GM18511 (cell line): ENCODE measurements at regions not wholly inside any gene's neighbourhood (a gene's known extent, or its start where the extent isn't known, plus 50 kb on each side); places are given as distances from the start of the nearest gene placed in this dataset.

Experiments
- ATAC-seq: cut with Tn5 transposase; IDR thresholded peaks from one replicate; pipeline ENCODE4 v1.9.1; 2021; ENCODE audit warnings: mild to moderate bottlenecking, moderate library complexity; ENCODE audit not compliant: unreplicated experiment

DNA sequence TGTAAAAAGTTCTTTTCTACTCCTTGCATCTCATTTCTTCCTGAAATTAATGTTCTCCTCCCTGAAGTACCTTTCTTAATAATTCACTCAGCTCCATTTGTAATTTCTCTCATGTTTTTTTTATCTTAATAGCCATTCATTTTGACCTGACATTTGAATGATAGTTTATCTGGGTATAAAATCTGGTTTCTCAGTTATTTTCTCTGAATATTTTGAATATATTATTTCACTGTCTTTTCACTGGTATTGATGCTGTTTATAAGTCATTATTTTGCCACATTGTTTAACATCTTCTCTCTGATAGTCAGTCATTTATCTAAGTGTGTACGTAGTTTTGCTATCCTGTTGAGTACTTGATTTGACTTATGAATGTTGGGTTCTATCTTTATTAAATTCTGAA is 68.8 kb upstream of the ARHGAP18 start:
- ATAC-seq = no peak

DNA sequence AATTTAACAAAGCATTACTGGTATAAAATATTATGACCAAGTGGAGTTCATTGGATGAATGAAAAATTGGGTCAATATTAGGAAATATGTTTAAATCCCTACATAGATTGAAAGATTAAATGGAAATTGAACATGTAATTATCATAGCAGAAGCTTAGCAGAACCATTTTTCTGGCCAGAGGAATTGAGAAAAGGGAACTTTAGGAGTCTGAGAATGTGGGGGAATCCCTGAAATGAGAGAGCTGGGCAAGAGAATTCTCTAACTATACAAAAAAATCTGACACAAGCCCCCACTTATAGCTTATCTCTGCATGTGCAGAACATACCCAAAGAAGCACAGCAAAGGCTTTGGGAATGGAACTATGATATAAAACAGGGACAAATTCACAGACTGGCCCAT is 67.4 kb upstream of the ARHGAP18 start:
- no peak for ATAC-seq

DNA sequence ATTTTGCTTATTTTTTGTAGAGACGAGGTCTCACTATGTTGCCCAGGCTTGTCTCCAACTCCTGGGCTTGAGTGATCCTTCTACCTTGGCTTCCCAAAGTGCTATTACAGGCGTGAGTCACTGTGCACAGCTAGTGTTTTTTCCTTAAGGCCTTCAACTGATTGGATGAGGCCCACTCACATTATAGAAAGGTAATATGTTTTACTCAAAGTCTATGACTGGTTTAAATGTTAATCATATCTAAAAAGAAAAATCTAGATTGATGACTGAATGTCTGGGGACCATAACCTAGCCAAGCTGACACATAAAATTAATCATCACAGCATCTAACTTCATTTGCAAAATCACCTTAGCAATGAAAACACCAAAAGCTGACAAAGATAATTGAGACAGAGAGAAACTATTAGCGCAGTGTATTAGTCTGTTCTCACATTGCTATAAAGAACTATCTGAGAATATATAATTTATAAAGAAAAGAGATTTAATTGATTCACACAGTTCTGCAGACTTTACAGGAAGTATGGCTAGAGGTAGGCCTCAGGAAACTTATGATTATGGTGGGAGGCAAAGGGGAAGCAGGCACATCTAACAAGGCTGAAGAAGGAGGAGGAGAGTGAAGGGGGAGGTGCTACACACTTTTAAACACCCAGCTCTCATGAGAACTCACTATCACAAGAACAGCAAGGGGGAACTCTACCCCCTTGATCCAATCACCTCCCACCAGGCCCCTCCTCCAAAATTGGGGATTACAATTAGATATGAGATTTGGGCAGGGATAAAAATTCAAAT is 66.8 kb upstream of the ARHGAP18 start:
- ATAC-seq = no peak

DNA sequence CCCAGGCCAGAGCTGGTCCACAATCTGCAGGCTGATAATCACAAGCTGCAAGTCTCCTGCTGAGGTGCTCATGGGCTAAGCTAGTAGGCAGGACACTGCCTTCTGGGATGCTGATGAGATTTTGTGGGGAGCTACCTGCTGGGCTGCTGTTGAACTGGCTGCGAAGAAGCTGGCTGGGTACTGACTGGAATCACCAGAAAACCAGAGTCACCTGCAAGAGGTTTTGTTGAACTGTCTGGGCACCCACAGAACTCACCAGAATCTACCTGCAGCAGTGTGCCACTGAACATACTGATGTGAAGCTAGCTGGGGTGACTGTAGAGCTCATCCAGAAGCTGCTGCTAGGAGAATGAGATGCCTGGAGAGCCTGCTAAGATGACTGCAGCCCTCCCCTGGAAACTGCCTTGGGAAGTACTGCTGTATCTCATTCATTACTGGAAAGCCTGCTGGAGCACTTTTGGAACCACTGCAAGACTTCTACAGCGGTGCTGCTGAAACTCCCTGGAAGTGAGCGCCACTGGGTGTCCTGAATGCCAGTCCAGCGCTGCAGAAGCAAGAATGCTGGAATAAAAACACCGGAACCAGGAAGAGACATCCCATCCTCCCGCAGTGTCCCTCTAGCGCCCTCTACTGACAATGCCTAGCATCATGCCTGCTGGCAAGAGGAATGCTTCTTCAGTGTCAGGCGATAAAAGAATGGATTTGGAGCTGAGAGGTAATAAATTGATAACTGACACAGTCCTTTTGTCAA is 64.9 kb upstream of the ARHGAP18 start:
- peak; percentile 66 for ATAC-seq

DNA sequence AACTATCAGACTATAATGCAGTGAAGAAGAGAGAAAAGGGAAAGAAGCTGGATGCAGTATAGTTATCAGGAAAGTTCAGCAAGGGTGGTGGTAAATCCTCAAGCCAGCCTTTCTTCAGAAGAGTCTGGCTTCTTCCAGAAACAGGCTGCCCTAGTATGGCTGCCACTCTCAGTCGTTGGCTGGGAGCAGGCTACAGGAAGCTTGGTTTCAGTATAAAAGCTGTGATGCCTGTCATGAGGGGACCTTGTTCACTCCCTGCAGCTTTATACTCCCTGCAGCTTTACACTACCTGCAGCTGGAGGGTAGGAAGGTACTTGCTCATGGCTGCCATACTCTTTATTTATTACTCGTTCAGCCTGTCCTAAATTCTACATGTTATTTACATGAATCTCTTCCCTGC is 63.3 kb upstream of the ARHGAP18 start:
- no peak for ATAC-seq

DNA sequence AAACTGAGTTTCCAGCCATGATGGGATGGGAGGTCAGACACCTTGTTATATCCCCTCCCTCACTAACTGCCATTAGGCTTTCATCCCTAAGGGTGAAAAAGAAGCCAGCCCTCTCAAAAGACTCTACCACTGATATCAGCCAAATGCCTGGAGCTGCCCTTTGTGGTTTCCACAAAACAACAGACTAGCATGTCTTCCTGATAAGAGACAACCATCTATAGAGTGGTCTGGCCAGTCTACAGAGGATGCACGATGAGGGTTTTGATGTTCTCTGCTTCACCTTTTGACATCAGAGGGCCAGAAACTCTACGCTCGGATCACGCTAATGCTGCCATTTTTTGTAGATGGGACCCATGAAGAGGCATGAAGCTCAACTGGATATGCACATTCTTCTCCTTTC is 61.7 kb upstream of the ARHGAP18 start:
- no peak for ATAC-seq

DNA sequence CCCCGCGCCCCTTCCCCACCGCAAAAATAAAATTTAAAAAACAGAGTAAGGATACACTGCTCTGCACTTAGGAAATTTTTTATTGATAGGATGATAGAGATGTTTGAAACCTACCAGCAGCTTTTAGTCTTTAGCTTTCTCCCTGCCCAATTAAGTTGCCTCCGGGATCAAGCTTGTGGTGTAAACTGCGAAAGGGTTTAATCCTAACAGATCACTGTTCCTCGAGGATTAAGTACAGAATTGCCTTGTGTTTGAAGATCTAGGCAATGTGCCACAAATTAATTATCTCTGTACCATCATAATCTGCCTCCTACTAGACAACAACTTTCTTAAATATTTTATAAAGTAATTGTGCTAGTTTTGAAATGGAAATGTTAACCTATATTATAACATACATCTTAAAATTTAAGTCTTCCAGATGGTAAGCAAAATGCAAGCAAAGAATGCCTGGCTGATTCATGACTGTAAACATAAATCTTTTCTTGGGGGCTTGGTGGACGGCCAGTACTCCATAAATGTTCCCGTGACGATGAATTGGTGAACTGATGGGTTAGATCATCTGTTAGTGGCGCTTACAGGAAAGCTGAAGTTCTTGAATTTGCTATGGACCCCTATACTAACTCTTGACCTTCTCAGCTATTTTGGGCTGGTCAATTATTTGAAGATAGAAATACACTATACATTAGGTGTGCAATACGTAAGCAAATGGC is 58.0 kb upstream of the ARHGAP18 start:
- ATAC-seq = no peak

DNA sequence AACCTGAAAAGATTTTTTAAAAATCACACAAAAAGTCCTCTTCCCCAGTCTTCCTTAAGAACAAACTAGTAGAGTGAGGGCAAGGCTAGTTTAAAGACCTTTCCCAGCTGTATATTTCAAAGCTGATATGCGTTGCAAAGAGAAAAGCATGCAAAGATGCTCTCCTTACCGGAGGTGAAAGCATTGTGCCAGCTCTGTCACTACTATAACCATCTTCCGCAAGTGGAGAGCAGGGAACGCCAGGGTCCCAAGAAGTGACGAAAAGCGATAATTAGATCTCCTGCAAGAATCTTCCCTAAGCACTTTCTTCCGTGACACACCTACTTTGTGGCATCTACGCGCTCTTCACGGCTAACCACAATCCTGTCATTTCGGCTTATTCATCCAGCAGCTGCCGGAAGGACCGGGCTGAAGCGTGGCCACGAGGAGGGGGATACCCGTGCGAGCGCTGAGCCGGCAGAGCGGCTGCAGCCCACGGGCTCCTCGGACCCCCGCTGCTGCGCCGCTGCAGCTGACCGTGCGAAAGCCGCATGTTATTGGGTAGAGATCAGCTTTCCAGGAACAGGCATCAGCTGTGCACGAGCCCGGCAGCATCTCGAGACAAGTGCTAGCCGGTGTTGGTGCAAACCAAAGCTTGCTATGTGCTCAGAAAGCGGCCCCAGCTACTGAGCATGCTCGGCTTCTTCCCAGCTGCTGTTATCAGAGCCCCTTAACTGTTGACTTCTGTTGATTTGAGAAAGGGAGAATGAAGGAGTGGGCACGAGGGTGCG is 57.2 kb upstream of the ARHGAP18 start:
- ATAC-seq = peak; percentile 95

DNA sequence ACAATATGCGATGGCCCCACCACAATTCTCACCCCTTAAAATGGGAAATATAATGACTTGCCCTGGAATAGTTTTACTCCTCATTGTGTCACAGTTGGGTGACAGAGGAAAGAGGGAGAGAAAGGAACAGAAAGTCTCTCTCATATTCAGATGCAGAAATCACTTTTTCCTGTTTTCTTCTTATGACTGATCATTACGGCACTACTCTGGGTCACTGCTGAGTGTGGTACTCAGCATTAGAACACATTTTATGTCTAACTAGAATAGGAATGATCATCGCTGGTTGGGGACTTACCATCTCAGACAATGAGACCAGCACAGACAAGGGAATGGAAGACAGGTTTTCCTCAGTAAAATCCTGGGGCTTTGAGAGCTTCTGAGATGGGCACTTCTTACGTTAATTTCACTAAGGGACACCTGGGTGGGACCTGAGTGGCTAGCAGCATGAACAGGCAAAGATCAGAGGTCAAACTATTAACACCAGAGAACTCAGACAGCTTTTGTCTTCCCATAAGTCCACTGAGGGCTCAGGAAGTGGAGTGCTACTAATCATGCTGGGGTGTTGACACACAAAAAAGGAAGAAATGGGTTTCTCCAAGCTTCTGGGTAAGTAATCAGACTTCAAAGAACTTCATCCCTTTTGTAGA is 54.9 kb upstream of the ARHGAP18 start:
- ATAC-seq = no peak

DNA sequence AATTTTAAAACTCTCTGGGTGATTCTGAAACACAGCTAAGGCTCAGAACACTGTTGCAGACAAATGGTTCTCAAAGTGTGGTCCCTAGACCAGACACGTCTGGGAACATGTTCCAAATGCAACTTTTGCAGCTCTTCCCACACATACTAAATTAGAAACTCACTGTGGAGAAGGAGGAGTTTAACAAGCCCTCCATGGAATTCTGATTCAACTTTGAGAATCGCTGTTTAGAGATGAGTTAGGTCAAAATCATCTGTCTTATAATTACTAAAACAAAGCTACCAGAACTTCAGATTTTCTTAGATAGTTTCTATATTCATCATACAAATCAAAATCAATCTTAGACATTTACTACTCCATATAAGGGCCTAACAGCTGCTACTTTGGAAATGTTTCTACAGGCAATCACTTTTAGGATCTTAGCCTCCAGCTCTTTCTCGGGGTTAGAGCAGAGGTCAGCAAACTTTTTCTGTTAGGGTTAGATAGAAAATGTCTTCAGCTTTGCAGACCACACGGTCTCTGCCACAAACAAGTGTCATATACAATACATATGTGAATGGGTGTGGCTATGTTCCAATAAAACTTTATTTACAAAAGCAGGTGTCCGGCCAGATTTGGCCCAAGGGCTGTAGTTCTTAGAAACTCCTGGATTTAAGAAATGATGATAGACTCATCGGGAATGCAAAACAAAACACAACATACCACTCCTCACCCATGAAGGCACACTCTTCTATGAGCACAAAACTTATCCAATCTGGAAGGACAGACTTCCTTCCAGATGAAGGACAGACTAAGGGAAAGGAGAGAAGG is 50.0 kb upstream of the ARHGAP18 start:
- no peak for ATAC-seq
